HUES64 (cell line): ENCODE measurements at regions not wholly inside any gene's neighbourhood (a gene's known extent, or its start where the extent isn't known, plus 50 kb on each side); places are given as distances from the start of the nearest gene placed in this dataset.

ENCODE experiments used
- H3K27ac ChIP-seq: 2 replicates; pipeline ENCODE4 v1.7.0; 2013; ENCODE audit warnings: low read depth, low read length, inconsistent platforms
- H3K27me3 ChIP-seq: 2 replicates; pipeline ENCODE4 v1.6.1; 2013; ENCODE audit warnings: mild to moderate bottlenecking, low read length; ENCODE audit not compliant: insufficient read depth
- H3K36me3 ChIP-seq: 2 replicates; pipeline ENCODE4 v1.6.1; 2013; ENCODE audit warnings: mild to moderate bottlenecking, low read length; ENCODE audit not compliant: insufficient read depth
- H3K4me1 ChIP-seq: 2 replicates; pipeline ENCODE4 v1.6.1; 2013; ENCODE audit warnings: mild to moderate bottlenecking, low read length, moderate library complexity; ENCODE audit not compliant: insufficient read depth
- H3K4me3 ChIP-seq: 2 replicates; pipeline ENCODE4 v1.5.1; 2013; ENCODE audit warnings: mild to moderate bottlenecking, low read length, moderate library complexity
- H3K9ac ChIP-seq: 2 replicates; pipeline ENCODE4 v1.6.1; 2013; ENCODE audit warnings: mild to moderate bottlenecking, low read depth, low read length
- H3K9me3 ChIP-seq: 2 replicates; pipeline ENCODE4 v1.6.1; 2013; ENCODE audit warnings: low read depth, low read length; ENCODE audit not compliant: insufficient read depth
- WGBS: fragments of 150-250, 120-280 bp; methylation state at CpG from one replicate; pipeline ENCODE4 v1.1.7; 2013; ENCODE audit warnings: missing lambda C conversion rate; 5-methylcytosine and 5-hydroxymethylcytosine counted together

- Histone ChIP-seq H3K27ac (no peak overlapping the region), H3K9ac (no peak overlapping the region), H3K27me3 (no peaks in the 10 kb centered on the region), H3K4me3 (no peak overlapping the region), H3K9me3 (no peaks in the 10 kb centered on the region), H3K4me1 (peaks cover 6% of the 10 kb centered on the region; the same call in 1 of the 2 replicates), H3K36me3 (no peaks in the 10 kb centered on the region)
- 20% methylated on average over 1 of the region's 6 CpGs for whole genome bisulfite sequencing
These were observed 600.5 kb downstream of the USP25 start for GRCh38 chr21:16330082-16330907.

- Histone ChIP-seq H3K27me3 (no peaks in the 10 kb centered on the region), H3K36me3 (no peaks in the 10 kb centered on the region), H3K27ac (no peak overlapping the region), H3K4me3 (no peak overlapping the region), H3K4me1 (peaks cover 6% of the 10 kb centered on the region; the same call in 1 of the 2 replicates), H3K9me3 (no peaks in the 10 kb centered on the region), H3K9ac (no peak overlapping the region)
- 62% methylated on average over 4 of the region's 5 CpGs for WGBS
These were observed 601.1 kb downstream of the USP25 start for GRCh38 chr21:16330908-16331268.

- no peaks in the 10 kb centered on the region for H3K27me3 ChIP-seq
- H3K4me3 ChIP-seq, result no peak overlapping the region
- H3K4me1 ChIP-seq, result no peaks in the 10 kb centered on the region
- no peak overlapping the region for H3K9ac ChIP-seq
- no peaks in the 10 kb centered on the region for H3K36me3 ChIP-seq
- no peaks in the 10 kb centered on the region for H3K9me3 ChIP-seq
- H3K27ac ChIP-seq, result no peak overlapping the region
- WGBS, result no CpG with 5 or more reads among the region's 2 CpGs
These were observed 607.5 kb downstream of the USP25 start for GRCh38 chr21:16337266-16337665.

- Histone ChIP-seq H3K27me3 (no peaks in the 10 kb centered on the region), H3K9me3 (no peaks in the 10 kb centered on the region), H3K4me1 (no peaks in the 10 kb centered on the region; the same call in 1 of the 2 replicates), H3K36me3 (no peaks in the 10 kb centered on the region), H3K27ac (no peak overlapping the region), H3K4me3 (no peak overlapping the region), H3K9ac (no peak overlapping the region)
- 90% methylated on average over 1 of the region's 1 CpG for WGBS
These were observed 613.1 kb downstream of the USP25 start for GRCh38 chr21:16342932-16343331.

- Histone ChIP-seq H3K9ac (no peak overlapping the region), H3K27me3 (no peaks in the 10 kb centered on the region), H3K4me1 (no peaks in the 10 kb centered on the region; the same call in 1 of the 2 replicates), H3K27ac (no peak overlapping the region), H3K4me3 (no peak overlapping the region), H3K36me3 (no peaks in the 10 kb centered on the region), H3K9me3 (no peaks in the 10 kb centered on the region)
- WGBS, result 93% methylated on average over 3 of the region's 3 CpGs
These were observed 614.0 kb downstream of the USP25 start for GRCh38 chr21:16343776-16344175.

GRCh38 chr21:16345757-16346156 is 616.0 kb downstream of the USP25 start:
- no peaks in the 10 kb centered on the region for H3K9me3 ChIP-seq
- no peak overlapping the region for H3K4me3 ChIP-seq
- WGBS, result 83% methylated on average over 1 of the region's 1 CpG
- H3K27ac ChIP-seq, result no peak overlapping the region
- no peaks in the 10 kb centered on the region; the same call in 1 of the 2 replicates for H3K4me1 ChIP-seq
- no peak overlapping the region for H3K9ac ChIP-seq
- H3K27me3 ChIP-seq, result no peaks in the 10 kb centered on the region
- no peaks in the 10 kb centered on the region for H3K36me3 ChIP-seq

GRCh38 chr21:16347223-16347622 is 617.4 kb downstream of the USP25 start:
- no peak overlapping the region for H3K27ac ChIP-seq
- H3K9ac ChIP-seq, result no peak overlapping the region
- H3K9me3 ChIP-seq, result no peaks in the 10 kb centered on the region
- H3K4me1 ChIP-seq, result no peaks in the 10 kb centered on the region; the same call in 1 of the 2 replicates
- H3K27me3 ChIP-seq, result no peaks in the 10 kb centered on the region
- no peaks in the 10 kb centered on the region for H3K36me3 ChIP-seq
- H3K4me3 ChIP-seq, result no peak overlapping the region

GRCh38 chr21:16353764-16354163 is 624.0 kb downstream of the USP25 start:
- no peak overlapping the region for H3K9ac ChIP-seq
- H3K27me3 ChIP-seq, result no peaks in the 10 kb centered on the region
- H3K36me3 ChIP-seq, result no peaks in the 10 kb centered on the region
- no peaks in the 10 kb centered on the region for H3K4me1 ChIP-seq
- WGBS, result 93% methylated on average over 6 of the region's 6 CpGs
- H3K27ac ChIP-seq, result no peak overlapping the region
- H3K9me3 ChIP-seq, result no peaks in the 10 kb centered on the region
- H3K4me3 ChIP-seq, result no peak overlapping the region

- Histone ChIP-seq H3K27me3 (no peaks in the 10 kb centered on the region), H3K9me3 (no peaks in the 10 kb centered on the region), H3K9ac (no peak overlapping the region), H3K27ac (no peak overlapping the region), H3K4me3 (no peak overlapping the region), H3K36me3 (no peaks in the 10 kb centered on the region), H3K4me1 (no peaks in the 10 kb centered on the region)
These were observed 628.2 kb downstream of the USP25 start for GRCh38 chr21:16357994-16358393.

GRCh38 chr21:16358784-16359183 is 629.0 kb downstream of the USP25 start:
- H3K9ac ChIP-seq, result no peak overlapping the region
- H3K36me3 ChIP-seq, result no peaks in the 10 kb centered on the region
- 95% methylated on average over 2 of the region's 2 CpGs for WGBS
- H3K27ac ChIP-seq, result no peak overlapping the region
- no peak overlapping the region for H3K4me3 ChIP-seq
- H3K27me3 ChIP-seq, result no peaks in the 10 kb centered on the region
- H3K9me3 ChIP-seq, result no peaks in the 10 kb centered on the region
- H3K4me1 ChIP-seq, result no peaks in the 10 kb centered on the region

GRCh38 chr21:16363100-16363499 is 633.3 kb downstream of the USP25 start:
- H3K4me3 ChIP-seq, result no peak overlapping the region
- H3K27ac ChIP-seq, result no peak overlapping the region
- no peak overlapping the region for H3K9ac ChIP-seq
- no peaks in the 10 kb centered on the region for H3K36me3 ChIP-seq
- H3K27me3 ChIP-seq, result no peaks in the 10 kb centered on the region
- no peaks in the 10 kb centered on the region for H3K9me3 ChIP-seq
- no peaks in the 10 kb centered on the region for H3K4me1 ChIP-seq
- 80% methylated on average over 2 of the region's 2 CpGs for WGBS

- Histone ChIP-seq H3K27me3 (no peaks in the 10 kb centered on the region), H3K9me3 (no peaks in the 10 kb centered on the region), H3K4me1 (no peaks in the 10 kb centered on the region), H3K36me3 (no peaks in the 10 kb centered on the region), H3K27ac (no peak overlapping the region), H3K4me3 (no peak overlapping the region), H3K9ac (no peak overlapping the region)
- WGBS, result 93% methylated on average over 3 of the region's 3 CpGs
These were observed 633.7 kb downstream of the USP25 start for GRCh38 chr21:16363518-16363917.
